NAMALWA (cell line): ENCODE measurements at regions not wholly inside any gene's neighbourhood (a gene's known extent, or its start where the extent isn't known, plus 50 kb on each side); places are given as distances from the start of the nearest gene placed in this dataset.

Experiments
- DNase-seq: peaks from one replicate; pipeline ENCODE4 v3.0.0-alpha.2; 2015; ENCODE audit warnings: low spot score

DNA sequence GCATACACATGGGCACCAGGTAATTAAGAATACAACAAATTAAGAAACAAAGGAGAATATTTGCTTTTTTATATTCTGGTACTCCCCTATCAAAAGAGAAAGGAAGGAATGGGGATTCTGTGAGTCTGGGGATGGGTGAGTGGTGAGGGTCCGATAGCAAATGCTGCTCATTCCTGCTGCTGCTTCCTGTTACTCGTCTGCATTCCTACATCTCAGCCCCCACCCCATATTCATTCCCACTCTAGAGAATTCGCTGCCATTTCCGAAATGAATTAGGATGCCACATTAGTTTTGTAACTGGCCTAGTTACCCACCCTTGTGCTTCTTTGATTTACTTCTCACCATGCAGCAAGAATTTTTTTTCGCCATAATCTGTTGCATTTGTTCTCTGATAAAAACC lies 1905.3 kb upstream of the PIK3C3 start:
- DNase-seq = no peak

DNA sequence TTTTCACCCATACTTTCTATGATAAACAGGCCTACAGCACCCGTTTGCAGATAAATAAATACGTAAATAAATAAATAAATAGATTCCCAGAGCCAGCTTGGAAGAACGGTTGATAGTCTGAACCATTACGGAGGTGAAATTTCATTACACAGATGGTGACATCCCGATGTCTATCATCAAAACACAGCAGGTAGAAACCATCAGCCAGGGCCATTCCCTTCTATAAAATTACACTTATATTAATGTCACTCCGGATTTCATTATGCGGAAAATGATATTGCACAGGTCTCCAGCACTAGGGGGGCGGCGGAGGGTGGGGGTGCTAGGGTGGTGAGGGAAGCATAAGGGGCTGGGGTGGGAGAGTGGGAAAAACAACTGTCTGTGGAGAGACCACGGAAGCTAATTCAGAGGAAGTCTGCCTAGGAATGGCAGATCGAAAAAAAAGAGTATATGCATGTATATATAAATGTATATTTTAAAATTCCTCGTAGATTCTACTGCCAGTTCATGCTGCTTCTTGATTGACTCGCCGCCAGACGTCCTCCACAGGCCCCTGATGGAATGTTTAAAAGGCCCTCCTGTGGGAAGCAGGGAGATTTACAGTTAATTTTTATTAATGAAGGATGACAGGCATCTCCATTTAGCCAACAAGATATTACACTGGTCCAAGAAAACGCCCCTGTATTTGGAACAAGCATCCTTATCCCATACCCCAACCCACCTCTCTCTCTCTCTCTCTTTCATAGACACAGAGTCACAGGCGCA lies 1906.0 kb upstream of the PIK3C3 start:
- DNase-seq = no peak

DNA sequence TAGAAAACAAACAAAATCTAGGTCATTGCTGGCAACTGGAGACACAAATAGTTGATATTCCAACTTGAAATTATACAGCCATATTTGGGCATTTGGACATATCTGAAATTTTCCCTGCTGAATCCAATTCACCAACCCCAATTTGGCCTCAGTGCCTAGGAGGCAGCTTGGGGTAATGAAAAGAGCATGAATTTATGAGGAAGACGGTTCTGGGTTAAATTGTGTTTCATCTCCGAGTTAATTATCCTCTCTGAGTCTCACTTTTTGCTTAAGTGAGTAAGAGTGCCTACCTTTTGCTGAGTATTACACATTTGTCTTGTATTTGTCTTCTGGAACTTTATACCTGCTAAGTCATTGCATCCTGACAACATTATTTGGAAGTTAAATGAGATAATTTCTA lies 1906.8 kb upstream of the PIK3C3 start:
- no peak for DNase-seq

DNA sequence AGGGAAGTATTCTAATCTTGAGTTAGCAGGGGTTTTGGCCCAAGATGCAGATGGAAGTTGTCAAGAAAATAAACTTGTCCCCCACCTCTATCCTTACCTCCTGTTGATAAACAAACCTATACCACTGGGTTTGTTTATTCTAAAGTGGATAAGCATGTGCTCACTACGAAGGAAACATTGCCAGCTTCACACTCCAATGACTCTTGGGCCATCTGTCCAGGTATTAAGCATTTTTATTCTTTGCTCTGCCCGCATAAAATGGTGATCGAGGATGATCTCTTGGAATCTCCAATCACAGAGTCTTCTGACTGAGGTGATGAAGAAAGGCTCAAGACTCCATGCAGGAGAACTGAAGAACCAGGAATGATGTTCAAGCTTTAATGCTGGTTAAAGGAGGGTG lies 1908.4 kb upstream of the PIK3C3 start:
- no peak for DNase-seq

DNA sequence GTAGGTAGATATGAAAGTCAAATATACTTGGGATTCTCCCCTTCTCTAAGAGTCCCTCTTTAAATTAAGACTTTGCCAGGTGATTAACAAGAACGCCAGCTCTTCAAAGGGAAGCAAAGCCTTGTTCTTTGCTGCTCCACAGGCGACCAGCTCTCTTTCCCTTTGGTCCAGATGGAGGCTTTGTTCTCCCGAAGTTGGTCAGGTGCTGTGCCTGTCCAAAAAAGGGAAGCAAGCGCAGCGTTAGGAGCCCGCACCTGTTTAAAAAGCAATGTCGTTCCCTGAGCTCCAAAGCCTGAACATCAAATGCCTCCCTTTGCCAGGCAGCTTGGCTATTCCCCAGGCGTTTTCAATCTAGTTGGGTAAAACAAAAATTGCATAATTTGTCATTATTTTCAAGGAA lies 1913.1 kb upstream of the PIK3C3 start:
- no peak for DNase-seq

DNA sequence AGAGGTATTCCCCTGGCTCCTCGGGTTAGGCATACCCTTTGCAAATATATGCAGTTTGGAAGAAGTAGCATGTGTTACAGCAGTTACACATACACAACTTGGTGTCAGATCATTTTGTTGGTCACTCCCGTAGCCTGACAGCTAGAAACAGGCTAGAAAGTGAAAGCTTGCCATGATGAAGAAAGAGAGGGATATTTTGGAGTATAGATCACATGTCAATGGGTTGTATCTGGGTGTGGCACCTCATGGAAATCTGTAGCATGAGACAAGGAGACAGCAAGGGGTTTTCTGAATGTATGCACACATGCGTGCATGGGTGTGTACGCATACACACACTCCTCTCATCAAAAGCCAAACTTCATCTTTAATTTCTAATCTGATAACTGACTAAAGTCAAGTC lies 1914.5 kb upstream of the PIK3C3 start:
- DNase-seq = no peak

DNA sequence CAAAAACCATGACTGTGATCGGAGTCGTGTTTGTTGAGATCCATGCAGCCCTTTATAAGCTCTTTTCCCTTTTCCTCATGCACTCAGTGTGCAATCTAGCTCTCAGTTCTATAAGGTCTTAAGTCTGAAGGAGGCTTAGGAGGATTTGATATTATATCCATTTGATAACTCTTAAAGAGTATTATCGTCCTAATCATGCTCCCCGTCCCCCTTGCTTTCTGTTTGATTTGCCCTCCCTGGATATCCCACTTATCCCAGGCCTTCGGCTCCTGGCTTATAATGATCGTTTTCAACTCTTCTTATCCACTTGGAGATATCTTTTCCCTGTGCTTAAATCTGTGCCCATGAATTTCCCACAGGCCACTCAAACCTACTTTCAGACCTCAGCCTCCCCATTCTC lies 1917.7 kb upstream of the PIK3C3 start:
- no peak for DNase-seq

DNA sequence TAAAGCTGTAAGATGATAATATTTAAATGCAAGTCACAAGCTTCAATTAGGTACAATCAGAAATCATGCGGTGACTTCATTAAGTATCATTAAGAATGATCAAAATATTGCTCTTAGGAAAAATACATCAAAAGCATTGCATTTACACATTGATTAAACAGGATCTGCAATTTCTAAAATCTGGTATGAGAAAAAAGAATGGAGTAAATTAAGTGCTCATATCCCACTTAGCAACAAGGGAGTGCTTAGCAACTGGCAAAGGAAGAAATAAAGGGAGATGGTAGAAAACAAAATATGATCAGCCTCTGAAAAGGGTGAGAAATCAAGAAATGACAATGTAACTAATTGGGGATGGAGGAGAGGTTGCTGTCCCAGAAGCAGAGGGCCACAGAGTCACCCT lies 1918.2 kb upstream of the PIK3C3 start:
- no peak for DNase-seq

DNA sequence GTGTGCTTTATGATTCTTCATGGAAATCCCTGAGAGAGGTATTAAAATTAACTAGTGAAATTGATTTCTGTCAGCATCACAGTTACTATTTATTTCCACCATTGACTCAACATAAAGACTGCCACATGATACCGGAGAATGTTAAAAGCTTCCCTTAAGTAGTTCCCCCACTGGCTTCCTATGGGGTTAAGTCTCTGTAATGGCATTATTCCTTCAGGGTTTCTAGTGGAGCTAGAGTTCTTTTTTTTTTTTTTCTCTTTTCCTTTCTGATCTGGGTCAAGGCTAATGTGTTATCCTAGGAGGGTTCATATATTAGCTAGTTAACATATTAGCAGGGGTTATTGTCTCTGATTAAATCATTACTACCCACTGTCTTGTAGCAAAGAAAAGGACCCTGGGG lies 1919.1 kb upstream of the PIK3C3 start:
- DNase-seq = no peak

DNA sequence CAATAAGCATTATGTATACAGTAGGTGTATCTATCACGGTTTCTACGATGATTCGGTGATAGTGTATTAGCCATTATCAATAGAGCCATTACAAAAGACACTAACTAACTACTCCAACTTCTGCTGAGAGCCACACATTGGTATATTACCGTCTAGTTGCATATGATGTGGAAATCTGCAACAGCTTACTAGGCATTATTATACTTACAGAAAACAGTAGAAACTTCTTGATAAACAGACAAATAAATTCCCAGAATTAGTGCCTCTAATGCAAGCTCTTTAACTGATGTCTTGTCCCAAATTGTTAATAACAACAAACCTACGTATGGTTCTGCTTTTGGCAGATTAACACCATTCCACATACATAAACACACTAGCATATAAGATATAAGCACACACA lies 1923.0 kb upstream of the PIK3C3 start:
- no peak for DNase-seq

DNA sequence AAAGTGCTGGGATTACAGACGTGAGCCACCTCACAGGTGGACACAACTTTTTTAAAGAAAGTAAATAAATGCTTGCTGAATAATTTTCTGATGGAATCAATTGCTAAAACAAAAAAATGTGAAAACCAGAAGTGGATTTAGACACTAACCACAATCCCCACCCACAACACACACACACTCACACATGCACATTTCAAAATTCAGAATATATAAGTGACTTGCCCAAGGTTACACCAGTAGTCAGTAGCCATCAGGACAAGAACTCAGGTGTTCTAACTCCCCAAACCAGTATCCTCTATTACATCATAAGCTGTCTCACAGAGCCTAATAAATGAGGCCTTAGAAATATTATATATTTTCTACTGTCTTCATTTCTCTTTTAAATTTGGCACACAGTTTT lies 1923.6 kb upstream of the PIK3C3 start:
- DNase-seq = no peak

DNA sequence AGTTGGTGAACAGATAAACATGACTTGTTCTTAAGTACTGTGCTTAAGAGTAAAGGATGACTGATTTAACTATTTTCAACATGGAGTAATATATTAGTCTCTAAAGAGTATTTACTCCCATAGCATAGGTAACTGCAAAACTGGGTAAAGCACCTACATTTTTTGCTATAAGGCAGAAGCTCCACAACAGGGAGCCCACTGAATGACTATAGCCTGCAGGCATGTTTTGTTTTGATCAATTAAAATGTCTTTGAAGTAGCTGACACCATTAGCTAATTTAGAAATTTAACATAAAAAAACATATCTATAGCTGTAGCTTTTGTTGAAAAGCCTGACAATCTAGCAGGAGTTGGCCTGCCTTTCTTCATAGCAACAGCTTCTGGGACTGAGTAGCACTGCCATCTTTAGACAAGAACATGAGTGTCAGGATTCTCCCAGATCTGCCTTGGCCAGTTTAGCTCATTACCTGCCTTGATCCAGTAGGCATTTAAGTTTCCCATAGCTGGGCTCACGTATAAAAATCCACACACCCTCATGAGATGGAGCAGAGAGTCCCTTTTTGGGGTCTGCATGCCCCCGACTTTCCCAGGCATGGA lies 1935.1 kb upstream of the PIK3C3 start:
- DNase-seq = no peak

DNA sequence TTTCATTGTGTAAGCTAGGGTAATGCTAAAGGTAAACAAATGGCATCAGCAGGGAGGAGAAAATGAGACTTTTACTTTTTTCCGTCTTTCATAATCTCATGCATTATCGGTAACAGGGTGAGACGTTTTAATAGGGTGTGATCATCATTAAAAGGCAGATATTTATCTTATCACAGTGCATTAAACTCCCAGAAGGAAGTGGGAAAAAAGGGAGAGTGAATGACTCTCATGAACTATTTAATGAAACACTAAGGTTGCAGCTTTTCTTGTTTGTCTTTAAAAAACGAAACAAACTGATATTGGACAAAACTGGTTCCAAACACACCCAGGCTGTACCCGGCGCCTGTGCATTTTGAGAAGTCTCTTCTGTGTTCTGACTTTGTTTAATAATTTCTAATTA lies 1936.8 kb upstream of the PIK3C3 start:
- DNase-seq = no peak

DNA sequence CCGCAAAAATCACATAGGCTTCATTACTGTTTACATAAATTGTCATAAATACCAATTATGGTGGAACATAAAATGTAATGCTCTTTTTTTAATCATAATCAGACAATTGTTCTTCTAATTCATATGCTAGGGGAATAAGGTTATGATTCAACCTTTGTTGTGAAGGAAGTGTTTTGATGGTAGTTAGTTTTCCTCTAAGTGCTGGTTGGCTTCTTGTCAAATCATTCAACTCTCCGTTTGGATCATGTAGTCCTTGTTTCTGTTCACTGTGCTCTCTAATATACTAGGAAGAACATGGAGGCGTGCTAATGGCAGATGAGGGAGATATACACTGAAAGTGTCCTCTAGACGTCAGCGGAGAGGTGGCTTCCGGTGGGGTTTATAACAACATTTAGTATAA lies 1938.0 kb upstream of the PIK3C3 start:
- no peak for DNase-seq

DNA sequence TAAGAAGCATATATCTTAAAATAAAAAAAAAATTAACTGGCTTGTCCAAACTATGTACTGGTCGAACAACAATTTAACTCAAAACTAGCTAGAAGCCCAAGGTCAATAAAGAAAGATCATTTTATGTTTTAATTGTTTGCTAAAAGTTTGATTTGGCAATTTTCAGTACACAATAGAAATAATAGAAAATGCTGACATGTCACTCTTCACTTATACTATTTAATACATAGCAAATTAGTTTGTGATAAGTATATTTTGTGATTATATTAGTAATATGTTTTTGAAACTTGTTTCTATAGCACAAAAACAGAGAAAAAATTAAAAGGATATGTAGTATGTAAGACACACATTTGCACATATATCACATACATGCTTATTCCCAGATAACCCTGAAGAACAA lies 1938.6 kb upstream of the PIK3C3 start:
- no peak for DNase-seq

DNA sequence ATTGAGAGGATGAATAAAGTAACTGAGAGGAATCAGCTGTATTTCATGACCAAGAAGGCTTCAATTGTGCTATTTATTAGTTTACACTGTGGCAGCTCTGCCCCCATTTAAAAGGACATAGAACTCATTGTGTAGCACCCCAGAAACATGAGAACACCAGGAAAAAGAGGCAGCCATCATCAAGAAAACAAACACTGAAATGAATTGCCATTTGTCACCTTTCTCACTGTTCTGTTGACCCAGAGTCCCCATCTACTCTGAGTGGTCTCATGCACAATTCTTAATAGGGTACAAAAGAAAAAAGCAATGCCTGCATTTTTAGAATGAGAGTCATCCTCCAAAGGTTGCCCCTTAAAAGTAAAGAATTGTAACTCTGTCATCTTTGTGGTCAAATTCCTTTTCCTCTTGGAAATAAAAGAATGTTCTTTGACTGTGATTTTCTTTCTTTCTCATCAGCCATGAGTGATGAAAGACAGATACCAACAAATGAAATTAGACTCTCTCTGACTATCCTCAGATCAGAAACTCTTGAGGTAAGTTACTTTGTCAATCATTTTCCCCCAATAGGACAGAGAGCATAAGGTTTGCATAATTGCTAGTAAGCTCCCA lies 1941.9 kb upstream of the PIK3C3 start:
- DNase-seq = no peak

DNA sequence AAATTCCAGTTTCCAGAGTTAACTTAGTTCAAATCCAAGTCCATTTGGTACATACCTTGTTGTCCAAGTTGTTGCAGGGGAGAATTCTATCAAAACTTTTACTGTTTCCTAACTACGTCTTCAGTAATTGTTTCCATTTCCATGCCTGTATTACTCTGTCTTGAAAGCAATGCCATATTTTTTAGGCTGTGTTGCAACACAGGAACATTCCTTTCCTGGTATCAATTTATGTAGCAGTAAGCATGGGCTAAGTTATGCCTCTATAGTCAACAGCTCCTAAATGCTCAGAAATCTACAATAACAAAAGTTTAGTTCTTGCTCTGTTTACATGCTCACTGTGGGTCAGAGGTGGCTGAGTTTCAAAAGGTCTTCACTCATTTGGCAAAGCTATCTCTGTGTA lies 1943.8 kb upstream of the PIK3C3 start:
- DNase-seq = no peak

DNA sequence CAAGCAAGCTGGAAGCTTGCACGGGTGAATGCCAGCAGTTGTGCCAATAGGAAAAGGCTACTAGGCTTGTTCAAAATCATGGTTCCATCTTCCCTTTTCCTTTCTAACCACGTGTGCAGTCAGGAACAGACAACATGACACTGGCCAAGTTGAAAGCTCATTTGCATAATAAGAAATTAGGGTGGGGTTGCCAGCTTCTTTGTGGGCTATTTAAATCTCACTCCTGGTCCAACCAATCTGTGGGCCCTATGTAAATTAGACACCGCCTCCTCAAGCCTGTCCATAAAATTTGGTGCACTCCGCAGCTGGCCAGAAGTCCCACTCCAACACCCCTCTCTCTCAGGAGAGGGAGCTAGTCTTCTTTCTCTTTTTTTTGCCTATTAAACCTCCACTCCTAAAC lies 1948.4 kb upstream of the PIK3C3 start:
- peak; percentile 2 for DNase-seq

DNA sequence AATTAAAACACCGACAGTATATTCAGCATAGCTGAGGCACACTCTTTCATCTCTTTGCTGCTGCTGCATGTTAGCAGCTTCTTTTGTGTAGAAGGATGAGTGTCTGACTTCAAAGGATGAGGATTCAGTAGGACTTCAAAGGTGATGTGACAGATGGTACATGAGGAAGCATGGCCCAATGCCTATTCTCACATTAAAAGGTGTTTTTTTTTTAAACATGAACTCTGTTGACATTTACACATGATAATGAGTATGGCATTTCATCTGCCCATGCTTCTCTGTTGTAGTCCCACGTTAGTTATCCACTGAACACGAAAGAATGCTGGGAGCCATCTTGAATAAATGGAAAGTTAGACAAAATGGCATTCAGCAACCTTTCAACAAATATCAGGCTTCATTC lies 1950.8 kb upstream of the PIK3C3 start:
- DNase-seq = no peak

DNA sequence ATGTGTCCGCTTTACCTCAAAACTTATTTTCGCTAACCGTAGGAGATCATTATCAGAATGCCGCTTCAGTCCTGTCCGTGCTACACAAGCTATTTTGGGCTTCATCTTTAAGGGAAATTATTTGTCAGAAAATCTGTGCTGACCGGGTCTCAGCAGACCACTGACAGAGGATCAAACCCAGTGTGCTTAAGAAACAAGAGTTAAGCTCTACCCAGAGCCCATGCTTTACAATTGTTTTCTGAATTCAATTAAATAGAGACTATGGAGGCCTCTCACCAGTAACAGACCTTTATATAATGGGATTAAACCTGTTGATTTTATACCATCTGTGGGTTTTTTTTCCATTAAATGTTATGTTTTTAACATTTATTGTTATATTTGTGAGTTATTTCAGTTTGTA lies 1956.7 kb upstream of the PIK3C3 start:
- no peak for DNase-seq

DNA sequence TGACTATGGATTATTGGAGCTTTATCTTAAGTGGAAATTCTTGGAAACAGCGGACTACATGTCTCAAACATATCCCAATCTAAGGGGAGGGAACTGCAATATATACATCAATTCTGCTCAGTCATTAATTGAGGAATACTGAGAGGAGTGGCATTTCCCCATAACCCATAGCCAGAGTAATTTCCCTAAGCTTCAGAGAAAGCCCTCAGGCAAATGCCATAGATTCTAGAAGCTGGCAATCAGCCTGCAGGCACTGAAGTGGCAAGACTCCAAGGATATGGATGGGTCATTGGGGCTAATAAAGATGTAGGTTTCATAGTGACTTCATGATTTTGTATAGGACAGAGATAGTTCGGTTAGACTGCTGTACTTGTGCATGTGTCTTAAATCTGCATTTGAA lies 1960.5 kb upstream of the PIK3C3 start:
- DNase-seq = no peak

DNA sequence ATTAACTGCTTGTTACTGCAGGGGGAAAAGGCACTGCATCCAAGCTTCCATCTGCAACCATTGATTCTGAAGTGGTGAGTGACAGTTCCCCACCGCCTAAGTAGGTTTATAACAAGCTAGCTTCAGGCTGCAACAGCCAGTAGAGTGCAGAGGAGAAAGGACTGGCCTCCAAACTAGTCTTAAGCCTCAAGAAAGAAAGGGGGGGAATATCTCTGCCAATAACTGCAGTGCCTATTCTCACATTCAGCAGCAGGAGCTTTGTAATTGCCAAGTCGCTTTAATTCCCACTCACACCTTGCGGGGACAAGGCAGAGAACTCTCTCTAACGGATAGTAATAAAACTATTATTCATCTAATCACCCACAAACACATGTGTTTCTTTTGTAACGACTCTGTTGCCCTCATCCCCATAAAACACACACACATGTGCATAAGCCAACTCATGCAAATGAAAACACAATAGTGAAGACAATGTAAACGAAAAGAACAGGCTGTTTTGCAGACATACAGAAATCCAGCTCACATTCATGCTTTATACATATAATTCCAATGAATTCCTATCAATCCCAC lies 1963.3 kb upstream of the PIK3C3 start:
- DNase-seq = no peak

DNA sequence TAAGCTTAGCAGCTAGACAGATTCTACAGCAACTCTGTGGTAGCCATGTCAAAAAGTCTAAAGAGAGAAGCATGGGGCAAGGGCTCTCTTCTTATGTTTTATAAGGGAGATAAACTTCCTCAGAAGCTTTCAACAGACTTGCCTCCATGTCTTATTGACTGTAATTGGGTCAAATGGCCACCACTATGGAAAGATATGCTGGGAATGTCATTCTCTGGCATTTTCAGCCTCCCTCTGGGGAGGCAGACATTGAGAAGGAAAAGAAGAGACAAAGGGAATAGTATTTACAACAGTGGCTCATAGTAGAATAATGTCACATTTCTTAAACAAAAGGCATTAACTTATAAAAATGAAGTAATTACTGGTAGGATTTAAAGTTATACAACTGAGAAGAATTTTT lies 1964.5 kb upstream of the PIK3C3 start:
- DNase-seq = no peak

DNA sequence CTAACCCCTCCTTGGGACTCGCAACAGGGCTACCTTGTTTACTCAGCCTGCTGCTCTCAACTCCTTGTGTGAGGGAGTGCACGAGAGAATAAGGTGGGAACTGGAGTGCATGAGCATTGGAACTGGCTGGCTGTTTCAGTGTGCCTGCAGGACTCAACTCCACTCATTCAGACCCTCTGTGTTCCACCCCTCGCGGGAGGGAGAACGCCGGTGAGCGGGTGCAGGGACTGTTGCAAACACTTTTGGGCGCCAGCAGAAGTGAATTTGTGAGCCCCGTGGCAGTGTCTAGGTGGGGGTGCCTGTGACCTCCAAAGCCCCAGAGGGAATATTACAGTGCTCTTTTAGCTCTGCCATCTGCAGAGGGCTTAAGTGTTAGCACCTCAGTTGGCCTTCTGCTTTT lies 1978.3 kb upstream of the PIK3C3 start:
- no peak for DNase-seq
